Neuronal stem cell (in vitro differentiated cells): ENCODE measurements at regions not wholly inside any gene's neighbourhood (a gene's known extent, or its start where the extent isn't known, plus 50 kb on each side); places are given as distances from the start of the nearest gene placed in this dataset.

Experiments
- DNase-seq: peaks from one replicate; pipeline ENCODE4 v3.0.0-alpha.2; 2013; ENCODE audit warnings: low spot score
- H2AFZ ChIP-seq: one replicate; pipeline ENCODE4 v1.6.1; 2013; ENCODE audit warnings: mild to moderate bottlenecking, low read length, inconsistent platforms
- H2AK5ac ChIP-seq: 2 replicates; pipeline ENCODE4 v1.6.1; 2013; ENCODE audit warnings: low read depth, mild to moderate bottlenecking, inconsistent platforms, low read length, moderate library complexity, mixed read lengths
- H2BK120ac ChIP-seq: 2 replicates; pipeline ENCODE4 v1.6.1; 2013; ENCODE audit warnings: low read depth, mild to moderate bottlenecking, inconsistent platforms, low read length, moderate library complexity, mixed read lengths
- H2BK12ac ChIP-seq: one replicate; pipeline ENCODE4 v1.6.1; 2013; ENCODE audit warnings: low read length, inconsistent platforms
- H2BK15ac ChIP-seq: 2 replicates; pipeline ENCODE4 v1.6.1; 2013; ENCODE audit warnings: mild to moderate bottlenecking, low read length, inconsistent platforms, mixed read lengths
- H2BK5ac ChIP-seq: one replicate; pipeline ENCODE4 v1.6.1; 2013; ENCODE audit warnings: inconsistent platforms, mild to moderate bottlenecking, low read length, moderate library complexity
- H3K14ac ChIP-seq: one replicate; pipeline ENCODE4 v1.6.1; 2013; ENCODE audit warnings: low read length, inconsistent platforms
- H3K18ac ChIP-seq: 2 replicates; pipeline ENCODE4 v1.6.1; 2013; ENCODE audit warnings: low read length, inconsistent platforms
- H3K23ac ChIP-seq: 2 replicates; pipeline ENCODE4 v1.6.1; 2013; ENCODE audit warnings: low read depth, mild to moderate bottlenecking, mixed read lengths, low read length, inconsistent platforms; ENCODE audit not compliant: poor library complexity
- H3K27ac ChIP-seq: replicated peaks from 3 replicates; pipeline ENCODE4 v1.5.1; 2013; ENCODE audit warnings: low read length, inconsistent platforms
- H3K27me3 ChIP-seq, 3 experiments: 2 replicates each; pipeline ENCODE4 v1.6.1; 2013; ENCODE audit warnings: low read length in 3 of 3, mild to moderate bottlenecking in 2 of 3, inconsistent platforms in 1 of 3, low read depth in 1 of 3, mixed read lengths in 1 of 3, moderate library complexity in 1 of 3; ENCODE audit not compliant: control insufficient read depth in 3 of 3, insufficient read depth in 3 of 3
- H3K36me3 ChIP-seq, 2 donors: replicated peaks in 1 of 2; 2 replicates each; pipeline ENCODE4 v1.6.1; 2013; ENCODE audit warnings: low read length in 2 of 2; ENCODE audit not compliant: control insufficient read depth in 2 of 2, insufficient read depth in 2 of 2
- H3K4ac ChIP-seq: 2 replicates; pipeline ENCODE4 v1.6.1; 2013; ENCODE audit warnings: inconsistent platforms, mild to moderate bottlenecking, low read length, moderate library complexity
- H3K4me1 ChIP-seq, 2 donors: 1 replicate in 1 of 2; 2 replicates in 1 of 2; pipeline ENCODE4 v1.6.1; 2013; ENCODE audit warnings: low read length in 2 of 2, low read depth in 1 of 2; ENCODE audit not compliant: control insufficient read depth in 2 of 2, insufficient read depth in 1 of 2
- H3K4me2 ChIP-seq: one replicate; pipeline ENCODE4 v1.6.1; 2013; ENCODE audit warnings: mild to moderate bottlenecking, low read length, inconsistent platforms; ENCODE audit not compliant: insufficient read depth, poor library complexity, severe bottlenecking
- H3K4me3 ChIP-seq, 2 donors: 2 replicates each; pipeline ENCODE4 v1.5.1; 2013; ENCODE audit warnings: low read length in 2 of 2, mild to moderate bottlenecking in 2 of 2, inconsistent platforms in 1 of 2, moderate library complexity in 1 of 2
- H3K79me1 ChIP-seq: one replicate; pipeline ENCODE4 v1.6.1; 2013; ENCODE audit warnings: low read depth, mild to moderate bottlenecking, inconsistent platforms, low read length, moderate library complexity
- H3K9ac ChIP-seq: one replicate; pipeline ENCODE4 v1.6.1; 2013; ENCODE audit warnings: mild to moderate bottlenecking, low read depth, low read length, inconsistent platforms; ENCODE audit not compliant: poor library complexity
- H3K9me3 ChIP-seq, 2 donors: replicated peaks in 1 of 2; 2 replicates each; pipeline versions ENCODE3 to v1.6.1; 2013; ENCODE audit warnings: low read length in 2 of 2, mild to moderate bottlenecking in 2 of 2, inconsistent platforms in 1 of 2, low read depth in 1 of 2, mixed read lengths in 1 of 2, moderate library complexity in 1 of 2; ENCODE audit not compliant: control insufficient read depth in 2 of 2, insufficient read depth in 1 of 2
- H4K8ac ChIP-seq: one replicate; pipeline ENCODE4 v1.6.1; 2013; ENCODE audit warnings: low read depth, mild to moderate bottlenecking, inconsistent platforms, low read length, moderate library complexity
- H4K91ac ChIP-seq: one replicate; pipeline ENCODE4 v1.6.1; 2013; ENCODE audit warnings: low read length, low read depth, mild to moderate bottlenecking, inconsistent platforms; ENCODE audit not compliant: poor library complexity
- WGBS, 2 donors: extraction: QIAGEN DNeasy Blood & Tissue Kit; methylation state at CpG; one replicate each; pipeline ENCODE4 v1.1.7; 2013; ENCODE audit warnings: missing lambda C conversion rate in 2 of 2, mixed read lengths in 1 of 2; ENCODE audit not compliant: insufficient read length in 2 of 2, insufficient replicate concordance in 1 of 2; ENCODE audit errors: extremely low coverage in 2 of 2; 5-methylcytosine and 5-hydroxymethylcytosine counted together

DNA sequence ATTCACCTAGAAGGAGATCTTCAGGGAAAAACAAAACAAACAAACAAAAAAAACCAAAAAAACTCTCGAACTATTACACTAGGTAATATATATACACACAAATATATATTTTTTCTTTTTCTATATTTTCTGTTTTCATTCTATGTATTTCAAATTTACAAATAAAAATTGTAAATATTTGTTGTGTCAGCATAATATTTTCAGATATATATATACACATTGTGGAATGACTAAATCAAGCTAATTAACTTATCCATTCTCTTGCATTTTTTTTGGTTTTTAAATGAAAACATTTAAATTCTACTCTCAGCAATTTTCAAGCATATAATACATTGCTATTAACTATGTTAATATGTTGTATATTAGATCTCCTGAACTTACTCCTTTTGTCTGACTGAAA is 762.0 kb upstream of the PCDH10 start:
- Histone ChIP-seq H2BK5ac (no peak overlapping the region), H3K9ac (no peak overlapping the region), H3K23ac (no peak overlapping the region), H3K27me3 (no peaks in the 10 kb centered on the region), H3K36me3 (no peaks in the 10 kb centered on the region), H2BK12ac (no peak overlapping the region), H2BK120ac (no peak overlapping the region), H4K91ac (no peak overlapping the region), H3K9me3 (no peaks in the 10 kb centered on the region), H3K4me3 (no peak overlapping the region), H3K4me2 (no peak overlapping the region), H3K27ac (no peak overlapping the region), H4K8ac (no peak overlapping the region), H2BK15ac (no peak overlapping the region), H3K4me1 (no peaks in the 10 kb centered on the region), H2AK5ac (no peak overlapping the region), H2AFZ (no peak overlapping the region), H3K18ac (no peak overlapping the region), H3K4ac (no peak overlapping the region), H3K14ac (no peak overlapping the region), H3K79me1 (no peaks in the 10 kb centered on the region)
- WGBS, 2 donors, result 100% methylated on average over 1 of the region's 1 CpG; no CpG with 5 or more reads in 1 of the 2 donors
- DNase-seq, result no peak

DNA sequence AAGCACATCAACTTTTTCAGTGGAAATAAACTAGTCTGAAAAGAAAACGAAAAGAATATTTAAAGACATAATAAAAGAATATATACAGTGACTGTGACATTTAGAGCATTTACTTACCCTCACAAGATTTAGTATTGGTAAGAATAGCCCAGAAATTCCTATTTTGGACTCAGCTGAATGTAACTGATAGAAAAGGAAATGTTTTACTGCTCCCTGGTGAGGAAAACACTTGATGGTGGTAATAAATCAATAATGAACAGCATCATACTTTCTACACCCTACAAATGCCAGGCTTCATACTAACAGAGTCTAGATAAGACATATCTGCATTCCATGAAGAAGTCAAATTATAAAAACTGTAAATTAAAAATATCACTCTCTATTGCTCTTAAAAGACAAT is 753.5 kb upstream of the PCDH10 start:
- Histone ChIP-seq H3K4ac (no peak overlapping the region), H2AFZ (no peak overlapping the region), H3K27ac (no peak overlapping the region), H2BK5ac (no peak overlapping the region), H3K23ac (no peak overlapping the region), H2BK15ac (no peak overlapping the region), H3K4me1 (no peaks in the 10 kb centered on the region), H3K18ac (no peak overlapping the region), H3K27me3 (no peaks in the 10 kb centered on the region), H3K36me3 (no peaks in the 10 kb centered on the region), H3K79me1 (no peaks in the 10 kb centered on the region), H3K4me2 (no peak overlapping the region), H3K9me3 (no peaks in the 10 kb centered on the region), H3K4me3 (no peak overlapping the region), H4K8ac (no peak overlapping the region), H3K9ac (no peak overlapping the region), H2AK5ac (no peak overlapping the region), H4K91ac (no peak overlapping the region), H2BK120ac (no peak overlapping the region), H3K14ac (no peak overlapping the region), H2BK12ac (no peak overlapping the region)
- no CpG with 5 or more reads among the region's 1 CpG for WGBS, 2 donors
- no peak for DNase-seq

DNA sequence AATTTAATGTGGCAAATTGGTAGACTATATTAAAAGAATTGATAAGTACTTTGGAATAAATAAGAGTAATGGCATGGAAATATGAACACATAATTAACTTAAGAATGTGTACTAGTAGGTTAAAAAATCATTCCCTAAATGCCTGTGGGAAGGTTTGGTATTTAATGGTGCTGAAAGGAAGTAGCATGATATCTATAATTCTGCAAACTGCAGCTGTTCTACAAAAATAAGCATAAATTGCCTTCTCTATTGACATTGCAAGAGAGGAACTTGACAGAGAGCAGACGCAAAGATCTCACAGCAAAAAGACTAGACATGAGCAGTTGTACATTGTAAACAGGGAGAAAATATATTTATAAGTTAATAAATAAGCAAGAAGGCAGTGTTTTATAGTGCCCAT is 752.5 kb upstream of the PCDH10 start:
- no peak overlapping the region for H3K14ac ChIP-seq
- H3K4ac ChIP-seq, result no peak overlapping the region
- DNase-seq, result no peak
- H3K27me3 ChIP-seq, result no peaks in the 10 kb centered on the region
- H3K4me2 ChIP-seq, result no peak overlapping the region
- no peaks in the 10 kb centered on the region for H3K36me3 ChIP-seq
- H3K4me1 ChIP-seq, result no peaks in the 10 kb centered on the region
- H3K27ac ChIP-seq, result no peak overlapping the region
- H2BK5ac ChIP-seq, result no peak overlapping the region
- no CpG with 5 or more reads among the region's 1 CpG for WGBS, 2 donors
- no peak overlapping the region for H3K9ac ChIP-seq
- no peaks in the 10 kb centered on the region for H3K9me3 ChIP-seq
- no peak overlapping the region for H4K8ac ChIP-seq
- no peaks in the 10 kb centered on the region for H3K79me1 ChIP-seq
- no peak overlapping the region for H2BK12ac ChIP-seq
- H3K23ac ChIP-seq, result no peak overlapping the region
- no peak overlapping the region for H3K4me3 ChIP-seq
- H2AFZ ChIP-seq, result no peak overlapping the region
- H2BK15ac ChIP-seq, result no peak overlapping the region
- no peak overlapping the region for H2BK120ac ChIP-seq
- H4K91ac ChIP-seq, result no peak overlapping the region
- no peak overlapping the region for H3K18ac ChIP-seq
- H2AK5ac ChIP-seq, result no peak overlapping the region

DNA sequence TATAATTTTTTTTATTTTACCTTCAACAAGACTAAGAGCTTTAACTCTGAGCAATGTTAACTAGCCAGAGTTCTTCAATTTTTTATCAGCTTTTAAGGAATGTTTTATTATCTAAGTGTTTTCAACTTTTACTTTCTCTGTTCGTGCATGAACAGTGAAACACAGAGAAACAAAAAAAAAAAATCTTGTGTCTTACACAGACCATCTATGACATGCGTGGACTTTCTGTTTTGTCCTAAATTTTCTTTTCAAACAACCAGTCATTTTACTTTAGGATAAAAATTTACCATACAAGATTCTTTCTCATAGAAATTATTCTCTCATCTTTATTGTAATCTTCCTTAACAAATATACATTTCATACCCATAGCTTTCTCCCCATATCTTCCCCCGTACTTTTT is 731.9 kb upstream of the PCDH10 start:
- no peak overlapping the region for H3K4me3 ChIP-seq
- no peak overlapping the region for H3K14ac ChIP-seq
- H3K9ac ChIP-seq, result no peak overlapping the region
- no peak overlapping the region for H4K91ac ChIP-seq
- H2AFZ ChIP-seq, result no peak overlapping the region
- H3K9me3 ChIP-seq, result peaks cover 6 to 9% of the 10 kb centered on the region in 2 donors
- no peak overlapping the region for H3K23ac ChIP-seq
- H3K79me1 ChIP-seq, result no peaks in the 10 kb centered on the region
- H2BK15ac ChIP-seq, result no peak overlapping the region
- H3K4me1 ChIP-seq, result no peaks in the 10 kb centered on the region
- no peak overlapping the region for H2BK120ac ChIP-seq
- no peak overlapping the region for H3K4me2 ChIP-seq
- no peak overlapping the region for H2AK5ac ChIP-seq
- H2BK5ac ChIP-seq, result no peak overlapping the region
- H3K4ac ChIP-seq, result no peak overlapping the region
- H3K18ac ChIP-seq, result no peak overlapping the region
- H3K27me3 ChIP-seq, result no peaks in the 10 kb centered on the region
- no peak overlapping the region for H3K27ac ChIP-seq
- WGBS, 2 donors, result 57% methylated on average over 1 of the region's 3 CpGs; no CpG with 5 or more reads in 1 of the 2 donors
- no peak overlapping the region for H2BK12ac ChIP-seq
- H4K8ac ChIP-seq, result no peak overlapping the region
- DNase-seq, result peak; percentile 24
- H3K36me3 ChIP-seq, result no peaks in the 10 kb centered on the region
